ENCODE measurements at regions not wholly inside any gene's neighbourhood (a gene's known extent, or its start where the extent isn't known, plus 50 kb on each side); places are given as distances from the start of the nearest gene placed in this dataset.
"Not testable (repeated sequence)": the region's sequence is repeated elsewhere in the genome, so short reads cannot be mapped to it uniquely, and the experiment has no call there.

GRCh38 chr10:5576780-5577624 lies 52.2 kb downstream of the CALML3 start:
- no peak for TF ChIP-seq CTCF (IDR thresholded peaks at IDR 0.05)
- no peak for ATAC-seq
- WGBS, 3 donors, result 85 to 89% (median 86%) methylated on average over 29 to 47 of the region's 47 CpGs
- no peaks in the 10 kb centered on the region for H3K9me3 ChIP-seq
- intact Hi-C loops (cut with DNase I), result no loop called here
- H3K4me3 ChIP-seq, result no peak overlapping the region
- H3K27ac ChIP-seq, result no peak overlapping the region
- peaks cover 19% of the 10 kb centered on the region for H3K4me1 ChIP-seq
- H3K36me3 ChIP-seq (ENCODE audit: insufficient read depth in 1 of 2, low read depth in 1 of 2), result no peaks in the 10 kb centered on the region
- H3K27me3 ChIP-seq (ENCODE audit: insufficient read depth in 3 of 3, low read length in 2 of 3), result no peaks in the 10 kb centered on the region
- no peak for DNase-seq

- H3K27me3 ChIP-seq (ENCODE audit: insufficient read depth in 3 of 3, low read length in 2 of 3); H3K27ac ChIP-seq; H3K36me3 ChIP-seq (ENCODE audit: insufficient read depth in 1 of 2, low read depth in 1 of 2); H3K9me3 ChIP-seq; H3K4me1 ChIP-seq; DNase-seq; H3K4me3 ChIP-seq; ATAC-seq; intact Hi-C loops (cut with DNase I): not testable (repeated sequence)
- 53 to 66% (median 57%) methylated on average over 4 of the region's 4 CpGs for WGBS, 3 donors
Observed at GRCh38 chr10:5580038-5580428, 55.3 kb downstream of the CALML3 start.

- intact Hi-C loops (cut with DNase I), result no loop called here
- no peak for DNase-seq
- WGBS, 3 donors, result 89 to 93% (median 92%) methylated on average over 11 of the region's 11 CpGs
Observed at GRCh38 chr10:5581670-5582566, 57.2 kb downstream of the CALML3 start.

GRCh38 chr10:5582736-5583135 lies 58.0 kb downstream of the CALML3 start:
- H3K27ac ChIP-seq, result no peak overlapping the region
- H3K9me3 ChIP-seq, result no peaks in the 10 kb centered on the region
- ATAC-seq (no peak), DNase-seq (no peak)
- no peak for TF ChIP-seq CTCF (IDR thresholded peaks at IDR 0.05)
- no peak overlapping the region for H3K4me3 ChIP-seq
- no peaks in the 10 kb centered on the region for H3K4me1 ChIP-seq
- H3K27me3 ChIP-seq (ENCODE audit: insufficient read depth in 3 of 3, low read length in 2 of 3), result no peaks in the 10 kb centered on the region
- intact Hi-C loops (cut with DNase I), result no loop called here
- WGBS, 3 donors, result 79 to 85% (median 82%) methylated on average over 12 of the region's 12 CpGs
- H3K36me3 ChIP-seq (ENCODE audit: insufficient read depth in 1 of 2, low read depth in 1 of 2), result no peaks in the 10 kb centered on the region

More at GRCh38 chr10:5581670-5582566, 57.2 kb downstream of the CALML3 start:
- Histone ChIP-seq H3K4me1 (no peaks in the 10 kb centered on the region), H3K4me3 (no peak overlapping the region), H3K9me3 (no peaks in the 10 kb centered on the region), H3K36me3 (ENCODE audit: insufficient read depth in 1 of 2, low read depth in 1 of 2) (no peaks in the 10 kb centered on the region), H3K27me3 (ENCODE audit: insufficient read depth in 3 of 3, low read length in 2 of 3) (no peaks in the 10 kb centered on the region), H3K27ac (no peak overlapping the region)
- ATAC-seq, result no peak
- no peak for TF ChIP-seq CTCF (IDR thresholded peaks at IDR 0.05)

GRCh38 chr10:5583525-5584175 lies 58.9 kb downstream of the CALML3 start:
- intact Hi-C loops (cut with DNase I), result no loop called here
- H3K36me3 ChIP-seq (ENCODE audit: insufficient read depth in 1 of 2, low read depth in 1 of 2), result no peaks in the 10 kb centered on the region
- no peak overlapping the region for H3K27ac ChIP-seq
- no peaks in the 10 kb centered on the region for H3K27me3 ChIP-seq (ENCODE audit: insufficient read depth in 3 of 3, low read length in 2 of 3)
- no peak overlapping the region for H3K4me3 ChIP-seq
- DNase-seq (no peak), ATAC-seq (no peak)
- H3K4me1 ChIP-seq, result peaks cover 2% of the 10 kb centered on the region
- TF ChIP-seq CTCF (IDR thresholded peaks at IDR 0.05), result no peak
- no peaks in the 10 kb centered on the region for H3K9me3 ChIP-seq
- WGBS, 3 donors, result 48 to 57% (median 48%) methylated on average over 18 of the region's 18 CpGs
